ENCODE measurements at regions not wholly inside any gene's neighbourhood (a gene's known extent, or its start where the extent isn't known, plus 50 kb on each side); places are given as distances from the start of the nearest gene placed in this dataset.

DNA sequence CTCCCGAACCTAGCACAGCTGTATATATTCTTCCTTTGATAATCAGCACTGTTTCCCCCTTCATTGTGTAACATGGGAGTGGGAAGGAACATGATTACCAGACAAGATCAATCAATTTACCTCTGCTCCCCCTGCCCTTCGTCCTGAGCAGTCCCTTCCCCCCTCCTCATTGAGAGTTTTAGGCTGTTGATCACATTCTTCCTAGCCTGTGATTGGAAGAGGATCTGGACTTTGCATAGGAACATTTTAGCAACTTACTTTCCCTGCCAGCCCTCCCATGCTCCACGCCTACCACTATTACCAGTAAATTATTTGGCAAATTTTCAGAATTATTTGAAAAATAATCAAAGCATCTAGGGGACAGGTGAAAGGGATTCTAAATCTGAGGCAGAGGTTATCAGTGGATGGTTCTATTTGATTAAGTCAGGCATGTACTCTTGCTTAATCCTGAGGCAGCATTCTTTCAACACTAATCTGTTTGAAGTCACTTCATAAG, 62.7 kb upstream of the ABCD3 start:
- TF ChIP-seq POU6F1 (CRISPR knock-in tag; IDR thresholded peaks at IDR 0.05; ENCODE audit: borderline replicate concordance, low read depth) (no peak), ZNF70 (CRISPR knock-in tag; IDR thresholded peaks at IDR 0.05) (no peak)
- no peak for ATAC-seq

GRCh38 chr1:94351481-94351880, 66.7 kb upstream of the ABCD3 start:
- TF ChIP-seq ESRRG (CRISPR knock-in tag; IDR thresholded peaks at IDR 0.05): no peak
- no peak for TF ChIP-seq ZNF70 (CRISPR knock-in tag; IDR thresholded peaks at IDR 0.05)
- TF ChIP-seq, protein P1, sequence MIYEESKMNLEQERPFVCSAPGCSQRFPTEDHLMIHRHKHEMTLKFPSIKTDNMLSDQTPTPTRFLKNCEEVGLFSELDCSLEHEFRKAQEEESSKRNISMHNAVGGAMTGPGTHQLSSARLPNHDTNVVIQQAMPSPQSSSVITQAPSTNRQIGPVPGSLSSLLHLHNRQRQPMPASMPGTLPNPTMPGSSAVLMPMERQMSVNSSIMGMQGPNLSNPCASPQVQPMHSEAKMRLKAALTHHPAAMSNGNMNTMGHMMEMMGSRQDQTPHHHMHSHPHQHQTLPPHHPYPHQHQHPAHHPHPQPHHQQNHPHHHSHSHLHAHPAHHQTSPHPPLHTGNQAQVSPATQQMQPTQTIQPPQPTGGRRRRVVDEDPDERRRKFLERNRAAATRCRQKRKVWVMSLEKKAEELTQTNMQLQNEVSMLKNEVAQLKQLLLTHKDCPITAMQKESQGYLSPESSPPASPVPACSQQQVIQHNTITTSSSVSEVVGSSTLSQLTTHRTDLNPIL (CRISPR knock-in tag; IDR thresholded peaks at IDR 0.05; ENCODE audit: low read depth): no peak
- TF ChIP-seq TCF4 (CRISPR knock-in tag; IDR thresholded peaks at IDR 0.05; ENCODE audit: borderline replicate concordance): no peak
- TF ChIP-seq, protein P2, sequence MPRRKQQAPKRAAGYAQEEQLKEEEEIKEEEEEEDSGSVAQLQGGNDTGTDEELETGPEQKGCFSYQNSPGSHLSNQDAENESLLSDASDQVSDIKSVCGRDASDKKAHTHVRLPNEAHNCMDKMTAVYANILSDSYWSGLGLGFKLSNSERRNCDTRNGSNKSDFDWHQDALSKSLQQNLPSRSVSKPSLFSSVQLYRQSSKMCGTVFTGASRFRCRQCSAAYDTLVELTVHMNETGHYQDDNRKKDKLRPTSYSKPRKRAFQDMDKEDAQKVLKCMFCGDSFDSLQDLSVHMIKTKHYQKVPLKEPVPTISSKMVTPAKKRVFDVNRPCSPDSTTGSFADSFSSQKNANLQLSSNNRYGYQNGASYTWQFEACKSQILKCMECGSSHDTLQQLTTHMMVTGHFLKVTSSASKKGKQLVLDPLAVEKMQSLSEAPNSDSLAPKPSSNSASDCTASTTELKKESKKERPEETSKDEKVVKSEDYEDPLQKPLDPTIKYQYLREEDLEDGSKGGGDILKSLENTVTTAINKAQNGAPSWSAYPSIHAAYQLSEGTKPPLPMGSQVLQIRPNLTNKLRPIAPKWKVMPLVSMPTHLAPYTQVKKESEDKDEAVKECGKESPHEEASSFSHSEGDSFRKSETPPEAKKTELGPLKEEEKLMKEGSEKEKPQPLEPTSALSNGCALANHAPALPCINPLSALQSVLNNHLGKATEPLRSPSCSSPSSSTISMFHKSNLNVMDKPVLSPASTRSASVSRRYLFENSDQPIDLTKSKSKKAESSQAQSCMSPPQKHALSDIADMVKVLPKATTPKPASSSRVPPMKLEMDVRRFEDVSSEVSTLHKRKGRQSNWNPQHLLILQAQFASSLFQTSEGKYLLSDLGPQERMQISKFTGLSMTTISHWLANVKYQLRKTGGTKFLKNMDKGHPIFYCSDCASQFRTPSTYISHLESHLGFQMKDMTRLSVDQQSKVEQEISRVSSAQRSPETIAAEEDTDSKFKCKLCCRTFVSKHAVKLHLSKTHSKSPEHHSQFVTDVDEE (CRISPR knock-in tag; IDR thresholded peaks at IDR 0.05): no peak
- TF ChIP-seq BACH2 (CRISPR knock-in tag; IDR thresholded peaks at IDR 0.05; ENCODE audit: borderline replicate concordance): no peak
- TF ChIP-seq, protein P3, sequence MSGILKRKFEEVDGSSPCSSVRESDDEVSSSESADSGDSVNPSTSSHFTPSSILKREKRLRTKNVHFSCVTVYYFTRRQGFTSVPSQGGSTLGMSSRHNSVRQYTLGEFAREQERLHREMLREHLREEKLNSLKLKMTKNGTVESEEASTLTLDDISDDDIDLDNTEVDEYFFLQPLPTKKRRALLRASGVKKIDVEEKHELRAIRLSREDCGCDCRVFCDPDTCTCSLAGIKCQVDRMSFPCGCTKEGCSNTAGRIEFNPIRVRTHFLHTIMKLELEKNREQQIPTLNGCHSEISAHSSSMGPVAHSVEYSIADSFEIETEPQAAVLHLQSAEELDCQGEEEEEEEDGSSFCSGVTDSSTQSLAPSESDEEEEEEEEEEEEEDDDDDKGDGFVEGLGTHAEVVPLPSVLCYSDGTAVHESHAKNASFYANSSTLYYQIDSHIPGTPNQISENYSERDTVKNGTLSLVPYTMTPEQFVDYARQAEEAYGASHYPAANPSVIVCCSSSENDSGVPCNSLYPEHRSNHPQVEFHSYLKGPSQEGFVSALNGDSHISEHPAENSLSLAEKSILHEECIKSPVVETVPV (CRISPR knock-in tag; IDR thresholded peaks at IDR 0.05): no peak
- TF ChIP-seq, protein P4, sequence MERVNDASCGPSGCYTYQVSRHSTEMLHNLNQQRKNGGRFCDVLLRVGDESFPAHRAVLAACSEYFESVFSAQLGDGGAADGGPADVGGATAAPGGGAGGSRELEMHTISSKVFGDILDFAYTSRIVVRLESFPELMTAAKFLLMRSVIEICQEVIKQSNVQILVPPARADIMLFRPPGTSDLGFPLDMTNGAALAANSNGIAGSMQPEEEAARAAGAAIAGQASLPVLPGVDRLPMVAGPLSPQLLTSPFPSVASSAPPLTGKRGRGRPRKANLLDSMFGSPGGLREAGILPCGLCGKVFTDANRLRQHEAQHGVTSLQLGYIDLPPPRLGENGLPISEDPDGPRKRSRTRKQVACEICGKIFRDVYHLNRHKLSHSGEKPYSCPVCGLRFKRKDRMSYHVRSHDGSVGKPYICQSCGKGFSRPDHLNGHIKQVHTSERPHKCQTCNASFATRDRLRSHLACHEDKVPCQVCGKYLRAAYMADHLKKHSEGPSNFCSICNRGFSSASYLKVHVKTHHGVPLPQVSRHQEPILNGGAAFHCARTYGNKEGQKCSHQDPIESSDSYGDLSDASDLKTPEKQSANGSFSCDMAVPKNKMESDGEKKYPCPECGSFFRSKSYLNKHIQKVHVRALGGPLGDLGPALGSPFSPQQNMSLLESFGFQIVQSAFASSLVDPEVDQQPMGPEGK (CRISPR knock-in tag; IDR thresholded peaks at IDR 0.05; ENCODE audit: borderline replicate concordance): no peak
- TF ChIP-seq OSR1 (CRISPR knock-in tag; IDR thresholded peaks at IDR 0.05): no peak
- no peak for TF ChIP-seq ZNF8 (CRISPR knock-in tag; IDR thresholded peaks at IDR 0.05)
- TF ChIP-seq ZFP30 (CRISPR knock-in tag; IDR thresholded peaks at IDR 0.05): no peak
- no peak for TF ChIP-seq SNAI2 (CRISPR knock-in tag; IDR thresholded peaks at IDR 0.05)
- TF ChIP-seq POU6F1 (CRISPR knock-in tag; IDR thresholded peaks at IDR 0.05; ENCODE audit: borderline replicate concordance, low read depth): no peak
- TF ChIP-seq PPARA (CRISPR knock-in tag; IDR thresholded peaks at IDR 0.05; ENCODE audit: borderline replicate concordance): no peak
- ATAC-seq: no peak

GRCh38 chr1:94350350-94350924, 67.8 kb upstream of the ABCD3 start:
- TF ChIP-seq OSR1 (CRISPR knock-in tag; IDR thresholded peaks at IDR 0.05): no peak
- no peak for TF ChIP-seq ZNF8 (CRISPR knock-in tag; IDR thresholded peaks at IDR 0.05)

GRCh38 chr1:94349853-94350252, 68.3 kb upstream of the ABCD3 start:
- TF ChIP-seq TOX (CRISPR knock-in tag; IDR thresholded peaks at IDR 0.05; ENCODE audit: borderline replicate concordance): no peak
- TF ChIP-seq, protein P4 (CRISPR knock-in tag; IDR thresholded peaks at IDR 0.05; ENCODE audit: borderline replicate concordance): no peak
- no peak for TF ChIP-seq OSR1 (CRISPR knock-in tag; IDR thresholded peaks at IDR 0.05)
- no peak for TF ChIP-seq POU6F1 (CRISPR knock-in tag; IDR thresholded peaks at IDR 0.05; ENCODE audit: borderline replicate concordance, low read depth)
- no peak for TF ChIP-seq SNAI2 (CRISPR knock-in tag; IDR thresholded peaks at IDR 0.05)

More at GRCh38 chr1:94350350-94350924, 67.8 kb upstream of the ABCD3 start:
- ATAC-seq: no peak

GRCh38 chr1:94348386-94348785, 69.8 kb upstream of the ABCD3 start:
- peak; percentile 82 for ATAC-seq

More at GRCh38 chr1:94349853-94350252, 68.3 kb upstream of the ABCD3 start:
- no peak for ATAC-seq

Measured in SK-N-SH treated with all-trans-retinoic acid at 6 μM for 48 hours (cell line).